Uterus (tissue), 3 donors: ENCODE measurements at regions not wholly inside any gene's neighbourhood (a gene's known extent, or its start where the extent isn't known, plus 50 kb on each side); places are given as distances from the start of the nearest gene placed in this dataset.

Experiments used
- DNase-seq, 2 donors: peaks; one replicate each; pipeline ENCODE4 v3.0.0-alpha.2; 2019 to 2020
- H3K27ac ChIP-seq, 2 donors: fragments of 200-600 bp; sonication (generic); 1 replicate in 1 of 2; 2 replicates in 1 of 2; pipeline ENCODE4 v1.5.1; 2016 to 2018
- H3K27me3 ChIP-seq, 2 donors: fragments of 200-600 bp; sonication (generic); one replicate each; pipeline ENCODE4 v1.5.1; 2018 to 2019; ENCODE audit warnings: control low read depth in 1 of 2
- H3K36me3 ChIP-seq, 2 donors: fragments of 200-600 bp; sonication (generic); one replicate each; pipeline ENCODE4 v1.5.1; 2019; ENCODE audit warnings: control low read depth in 1 of 2
- H3K4me1 ChIP-seq, 2 donors: fragments of 200-600 bp; sonication (generic); one replicate each; pipeline ENCODE4 v1.5.1; 2018 to 2019; ENCODE audit warnings: control low read depth in 1 of 2
- H3K4me3 ChIP-seq, 2 donors: fragments of 200-600 bp; sonication (generic); 1 replicate in 1 of 2; 2 replicates in 1 of 2; pipeline ENCODE4 v1.5.1; 2018 to 2019; ENCODE audit warnings: mild to moderate bottlenecking in 1 of 2
- H3K9me3 ChIP-seq, 2 donors: fragments of 200-600 bp; sonication (generic); one replicate each; pipeline ENCODE4 v1.5.1; 2019; ENCODE audit warnings: control low read depth in 1 of 2
- CTCF ChIP-seq, 4 experiments: fragments of 200-600 bp in 2 of 4; fragments of 450-650 bp in 2 of 4; sonication (generic) in 2 of 4; IDR thresholded peaks; one replicate each; pipeline ENCODE4 v1.5.1; 2016 to 2019; ENCODE audit warnings: antibody characterized with exemption in 4 of 4, mild to moderate bottlenecking in 2 of 4, moderate library complexity in 1 of 4
- POLR2A ChIP-seq, 2 donors: fragments of 450-650 bp; IDR thresholded peaks; one replicate each; pipeline ENCODE4 v1.6.1; 2016; ENCODE audit warnings: antibody characterized with exemption in 2 of 2, mild to moderate bottlenecking in 1 of 2, moderate library complexity in 1 of 2
- intact Hi-C: fragments of 100-400 bp; cut with DNase I; formaldehyde crosslinking; loops from one replicate; pipeline ENCODE4 v1.15.1; 2023; ENCODE audit warnings: low total_unique reads
- donor health status: DM: yes; HTN: yes; CAD: no.

- no peak overlapping the region for H3K27ac ChIP-seq
- TF ChIP-seq POLR2A (IDR thresholded peaks at IDR 0.05): no peak
- TF ChIP-seq CTCF (IDR thresholded peaks at IDR 0.05): no peak
- no peaks in the 10 kb centered on the region for H3K27me3 ChIP-seq
- H3K9me3 ChIP-seq: no peaks in the 10 kb centered on the region
- intact Hi-C loops: no loop called here
- H3K4me1 ChIP-seq: no peaks in the 10 kb centered on the region
- no peak for DNase-seq
- no peak overlapping the region for H3K4me3 ChIP-seq
- no peaks in the 10 kb centered on the region for H3K36me3 ChIP-seq
These were observed 127.4 kb upstream of the CADM1 start for GRCh38 chr11:115631609-115632008.

- H3K4me1 ChIP-seq: no peaks in the 10 kb centered on the region
- TF ChIP-seq CTCF (IDR thresholded peaks at IDR 0.05) (no peak), POLR2A (IDR thresholded peaks at IDR 0.05) (no peak)
- H3K9me3 ChIP-seq: no peaks in the 10 kb centered on the region
- no peaks in the 10 kb centered on the region for H3K27me3 ChIP-seq
- no peak for DNase-seq
- intact Hi-C loops: no loop called here
- no peaks in the 10 kb centered on the region for H3K36me3 ChIP-seq
- H3K27ac ChIP-seq: no peak overlapping the region
- no peak overlapping the region for H3K4me3 ChIP-seq
These were observed 126.0 kb upstream of the CADM1 start for GRCh38 chr11:115630214-115630613.

GRCh38 chr11:115629456-115630015, 125.3 kb upstream of the CADM1 start:
- H3K27ac ChIP-seq: no peak overlapping the region
- H3K4me3 ChIP-seq: no peak overlapping the region
- TF ChIP-seq POLR2A (IDR thresholded peaks at IDR 0.05) (no peak), CTCF (IDR thresholded peaks at IDR 0.05) (no peak)
- no peaks in the 10 kb centered on the region for H3K4me1 ChIP-seq
- intact Hi-C loops: no loop called here
- H3K36me3 ChIP-seq: no peaks in the 10 kb centered on the region
- no peaks in the 10 kb centered on the region for H3K27me3 ChIP-seq
- no peaks in the 10 kb centered on the region for H3K9me3 ChIP-seq
- DNase-seq: no peak

- Histone ChIP-seq H3K9me3 (no peaks in the 10 kb centered on the region), H3K27me3 (no peaks in the 10 kb centered on the region), H3K4me1 (no peaks in the 10 kb centered on the region), H3K4me3 (no peak overlapping the region), H3K36me3 (no peaks in the 10 kb centered on the region), H3K27ac (no peak overlapping the region)
- DNase-seq: no peak
- no peak for TF ChIP-seq CTCF (IDR thresholded peaks at IDR 0.05)
- no peak for TF ChIP-seq POLR2A (IDR thresholded peaks at IDR 0.05)
- intact Hi-C loops: no loop called here
These were observed 123.6 kb upstream of the CADM1 start for GRCh38 chr11:115627666-115628460.

GRCh38 chr11:115627071-115627470, 122.9 kb upstream of the CADM1 start:
- intact Hi-C loops: no loop called here
- H3K36me3 ChIP-seq: no peaks in the 10 kb centered on the region
- no peaks in the 10 kb centered on the region for H3K9me3 ChIP-seq
- no peaks in the 10 kb centered on the region for H3K4me1 ChIP-seq
- H3K4me3 ChIP-seq: no peak overlapping the region
- no peak overlapping the region for H3K27ac ChIP-seq
- DNase-seq: no peak
- no peaks in the 10 kb centered on the region for H3K27me3 ChIP-seq
- TF ChIP-seq CTCF (IDR thresholded peaks at IDR 0.05) (no peak), POLR2A (IDR thresholded peaks at IDR 0.05) (no peak)
